GM12878 (cell line): ENCODE measurements at regions not wholly inside any gene's neighbourhood (a gene's known extent, or its start where the extent isn't known, plus 50 kb on each side); places are given as distances from the start of the nearest gene placed in this dataset.

Source experiments
- ATAC-seq: fragments of 200-7000 bp; cut with Tn5 transposase; 3 replicates; pipeline ENCODE4 v1.9.1; 2020; ENCODE audit warnings: mild to moderate bottlenecking, moderate library complexity
- BruUV-seq: library from RNA; stranded (reverse); fragments of 400-500 nt; replicated peaks from 2 replicates; lab custom pipeline; 2021; lab: Mats Ljungman, UMichigan
- CTCF ChIA-PET: fragments of 300-600 bp; sonication (Branson Sonifier 250); formaldehyde crosslinking; extraction: SDS; loops from one replicate; lab custom pipeline; 2021; ENCODE audit warnings: inconsistent platforms; lab: Yijun Ruan, JAX
- POLR2A ChIA-PET: fragments of 350-600 bp; formaldehyde crosslinking; extraction: SDS; loops from one replicate; lab custom pipeline; 2021; ENCODE audit warnings: inconsistent platforms; lab: Charles Lee
- RAD21 ChIA-PET: fragments of 300-600 bp; sonication (Branson Sonifier 250); formaldehyde crosslinking; loops from one replicate; lab custom pipeline; 2023; ENCODE audit warnings: antibody characterized with exemption; ENCODE audit not compliant: unreplicated experiment; lab: Charles Lee
- SMC1A ChIA-PET: fragments of 300-600 bp; sonication (Branson Sonifier 250); formaldehyde crosslinking; loops from one replicate; lab custom pipeline; 2023; ENCODE audit not compliant: unreplicated experiment, uncharacterized antibody; lab: Charles Lee
- DNase-seq: peaks from one replicate; pipeline ENCODE4 v3.0.0-alpha.2; 2011; ENCODE audit warnings: low read depth, low spot score
- FAIRE-seq: peaks from 3 replicates; lab custom pipeline; 2011; peaks lifted over from hg19 to GRCh38; lab: Jason Lieb, UNC
- H2AFZ ChIP-seq: 2 replicates; pipeline ENCODE4 v1.6.0; 2011; ENCODE audit warnings: low read depth, low read length, control low read depth; ENCODE audit not compliant: control insufficient read depth
- H3K27ac ChIP-seq: 2 replicates; pipeline ENCODE4 v1.5.1; 2011; ENCODE audit warnings: control low read depth; ENCODE audit not compliant: control insufficient read depth, insufficient read depth
- H3K27me3 ChIP-seq, 2 experiments: replicated peaks in 1 of 2; 2 replicates each; pipeline versions ENCODE4 v1.6.0 to v1.6.1; 2011; ENCODE audit warnings: low read length in 1 of 2; ENCODE audit not compliant: control insufficient read depth in 2 of 2, insufficient read depth in 2 of 2
- H3K36me3 ChIP-seq, 2 experiments: 2 replicates each; pipeline ENCODE4 v1.5.1; 2011; ENCODE audit warnings: low read length in 1 of 2; ENCODE audit not compliant: control insufficient read depth in 2 of 2, insufficient read depth in 2 of 2
- H3K4me1 ChIP-seq: 2 replicates; pipeline ENCODE4 v1.6.1; 2011; ENCODE audit warnings: mild to moderate bottlenecking, low read length, moderate library complexity, mixed read lengths; ENCODE audit not compliant: control insufficient read depth, insufficient read depth
- H3K4me2 ChIP-seq: 2 replicates; pipeline ENCODE4 v1.6.0; 2011; ENCODE audit warnings: control low read depth; ENCODE audit not compliant: control insufficient read depth, insufficient read depth
- H3K4me3 ChIP-seq: fragments of 200-600 bp; sonication (generic); 2 replicates; pipeline ENCODE4 v1.5.1; 2016
- H3K79me2 ChIP-seq: 2 replicates; pipeline ENCODE4 v1.6.0; 2011; ENCODE audit warnings: low read length; ENCODE audit not compliant: control insufficient read depth, insufficient read depth
- H3K9ac ChIP-seq: 2 replicates; pipeline ENCODE4 v1.8.0; 2011; ENCODE audit warnings: low read length, control low read depth, mixed read lengths; ENCODE audit not compliant: control insufficient read depth, insufficient read depth
- H3K9me3 ChIP-seq: replicated peaks from 3 replicates; pipeline ENCODE4 v1.5.1; 2011; ENCODE audit warnings: mild to moderate bottlenecking, low read length; ENCODE audit not compliant: control insufficient read depth, insufficient read depth
- H4K20me1 ChIP-seq: 2 replicates; pipeline ENCODE4 v1.6.0; 2011; ENCODE audit not compliant: control insufficient read depth, insufficient read depth
- NFXL1 ChIP-seq: fragments of 450-650 bp; IDR thresholded peaks from 2 replicates; pipeline ENCODE4 v1.6.1; 2017; ENCODE audit warnings: antibody characterized with exemption, mild to moderate bottlenecking, borderline replicate concordance
- PKNOX1 ChIP-seq: fragments of 450-650 bp; IDR thresholded peaks from 2 replicates; pipeline ENCODE4 v1.6.1; 2016; ENCODE audit warnings: mild to moderate bottlenecking
- PML ChIP-seq: IDR thresholded peaks from 2 replicates; pipeline ENCODE4 v1.6.1; 2012; ENCODE audit warnings: low read length, inconsistent platforms
- ZNF207 ChIP-seq: fragments of 450-650 bp; IDR thresholded peaks from 2 replicates; pipeline ENCODE4 v1.6.1; 2014; ENCODE audit warnings: antibody characterized with exemption, mild to moderate bottlenecking, borderline replicate concordance
- ZNF622 ChIP-seq: fragments of 450-650 bp; IDR thresholded peaks from 2 replicates; pipeline ENCODE4 v1.6.1; 2017; ENCODE audit warnings: mild to moderate bottlenecking, inconsistent platforms
- ZSCAN29 ChIP-seq: fragments of 450-650 bp; IDR thresholded peaks from 2 replicates; pipeline ENCODE4 v1.6.1; 2017; ENCODE audit warnings: mild to moderate bottlenecking, moderate library complexity
- WGBS: methylation state at CpG from one replicate; pipeline ENCODE4 v1.1.6; 2016; ENCODE audit warnings: low lambda C conversion rate; ENCODE audit not compliant: insufficient replicate concordance, insufficient coverage; ENCODE audit errors: missing lambda C conversion rate; 5-methylcytosine and 5-hydroxymethylcytosine counted together
- in situ Hi-C: fragments of 300-500 bp; cut with MboI; formaldehyde crosslinking; loops from 9 replicates; pipeline ENCODE4 v1.14.3; 2018; ENCODE audit warnings: mixed read lengths
- intact Hi-C: fragments of 100-400 bp; cut with micrococcal nuclease; formaldehyde crosslinking; loops from one replicate; pipeline ENCODE4 v1.14.2; 2022; ENCODE audit not compliant: unreplicated experiment
- TF ChIP-seq, protein P1 (sequence below): IDR thresholded peaks from 2 replicates; pipeline ENCODE4 v1.6.1; 2011; ENCODE audit warnings: mild to moderate bottlenecking, low read depth, low read length, moderate library complexity; ENCODE audit not compliant: insufficient replicate concordance

GRCh38 chr1:118396829-118397495 lies 211.9 kb upstream of the SPAG17 start:
- CTCF ChIA-PET, result no interaction called here
- in situ Hi-C loops, result no loop called here
- Histone ChIP-seq H3K79me2 (no peaks in the 10 kb centered on the region), H3K9me3 (no peaks in the 10 kb centered on the region), H4K20me1 (no peaks in the 10 kb centered on the region), H3K4me3 (no peak overlapping the region), H3K4me1 (no peaks in the 10 kb centered on the region), H3K36me3 (no peaks in the 10 kb centered on the region), H2AFZ (no peak overlapping the region), H3K27me3 (no peaks in the 10 kb centered on the region), H3K4me2 (no peak overlapping the region), H3K27ac (no peak overlapping the region), H3K9ac (no peak overlapping the region)
- intact Hi-C loops, result no loop called here
- 13% methylated on average over 4 of the region's 4 CpGs for WGBS
- ATAC-seq (no peak), FAIRE-seq (no peak), DNase-seq (no peak)
- SMC1A ChIA-PET, result no interaction called here
- RAD21 ChIA-PET, result no interaction called here
- BruUV-seq, result no TSS peak
- POLR2A ChIA-PET, result no interaction called here
- no peak for TF ChIP-seq NFXL1
- TF ChIP-seq ZSCAN29, result no peak
- no peak for TF ChIP-seq PML
- TF ChIP-seq ZNF622, result no peak

DNA sequence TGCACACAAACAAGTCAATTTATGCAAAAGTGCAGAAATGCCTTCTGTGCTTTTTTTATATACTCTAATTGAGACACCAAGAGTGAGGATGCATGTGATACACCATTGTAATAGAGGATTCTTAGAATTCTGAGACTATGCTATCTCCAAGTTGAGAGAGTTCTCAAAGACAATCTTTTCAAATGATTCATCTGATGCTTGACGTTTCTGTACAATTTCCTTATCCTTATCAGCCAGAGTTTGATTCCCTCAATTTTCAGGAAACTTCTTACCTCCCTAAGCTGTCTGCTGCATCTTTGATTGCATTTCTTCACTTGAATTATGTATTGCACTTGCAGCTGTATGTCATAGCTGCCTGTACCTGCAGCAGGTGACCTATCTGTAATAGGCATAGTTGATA lies 211.3 kb upstream of the SPAG17 start:
- no peak for DNase-seq
- SMC1A ChIA-PET, result no interaction called here

More for the DNA sequence above, 211.3 kb upstream of the SPAG17 start:
- BruUV-seq, result no TSS peak
- in situ Hi-C loops (no loop called here), intact Hi-C loops (no loop called here)
- Histone ChIP-seq H3K27ac (no peak overlapping the region), H3K79me2 (no peaks in the 10 kb centered on the region), H3K4me1 (no peaks in the 10 kb centered on the region), H3K9ac (no peak overlapping the region), H3K27me3 (no peaks in the 10 kb centered on the region), H3K4me3 (no peak overlapping the region), H2AFZ (no peak overlapping the region), H3K4me2 (no peak overlapping the region), H3K9me3 (no peaks in the 10 kb centered on the region), H4K20me1 (no peaks in the 10 kb centered on the region), H3K36me3 (no peaks in the 10 kb centered on the region)
- ATAC-seq (no peak), FAIRE-seq (no peak)
- ChIA-PET RAD21 (no interaction called here), POLR2A (no interaction called here), CTCF (no interaction called here)
- TF ChIP-seq, protein P1, sequence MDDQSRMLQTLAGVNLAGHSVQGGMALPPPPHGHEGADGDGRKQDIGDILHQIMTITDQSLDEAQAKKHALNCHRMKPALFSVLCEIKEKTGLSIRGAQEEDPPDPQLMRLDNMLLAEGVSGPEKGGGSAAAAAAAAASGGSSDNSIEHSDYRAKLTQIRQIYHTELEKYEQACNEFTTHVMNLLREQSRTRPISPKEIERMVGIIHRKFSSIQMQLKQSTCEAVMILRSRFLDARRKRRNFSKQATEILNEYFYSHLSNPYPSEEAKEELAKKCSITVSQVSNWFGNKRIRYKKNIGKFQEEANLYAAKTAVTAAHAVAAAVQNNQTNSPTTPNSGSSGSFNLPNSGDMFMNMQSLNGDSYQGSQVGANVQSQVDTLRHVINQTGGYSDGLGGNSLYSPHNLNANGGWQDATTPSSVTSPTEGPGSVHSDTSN, result no peak
- TF ChIP-seq ZNF207 (no peak), ZNF622 (no peak), PKNOX1 (no peak)
- 4% methylated on average over 1 of the region's 1 CpG for WGBS
